ENCODE measurements at regions not wholly inside any gene's neighbourhood (a gene's known extent, or its start where the extent isn't known, plus 50 kb on each side); places are given as distances from the start of the nearest gene placed in this dataset.

DNA sequence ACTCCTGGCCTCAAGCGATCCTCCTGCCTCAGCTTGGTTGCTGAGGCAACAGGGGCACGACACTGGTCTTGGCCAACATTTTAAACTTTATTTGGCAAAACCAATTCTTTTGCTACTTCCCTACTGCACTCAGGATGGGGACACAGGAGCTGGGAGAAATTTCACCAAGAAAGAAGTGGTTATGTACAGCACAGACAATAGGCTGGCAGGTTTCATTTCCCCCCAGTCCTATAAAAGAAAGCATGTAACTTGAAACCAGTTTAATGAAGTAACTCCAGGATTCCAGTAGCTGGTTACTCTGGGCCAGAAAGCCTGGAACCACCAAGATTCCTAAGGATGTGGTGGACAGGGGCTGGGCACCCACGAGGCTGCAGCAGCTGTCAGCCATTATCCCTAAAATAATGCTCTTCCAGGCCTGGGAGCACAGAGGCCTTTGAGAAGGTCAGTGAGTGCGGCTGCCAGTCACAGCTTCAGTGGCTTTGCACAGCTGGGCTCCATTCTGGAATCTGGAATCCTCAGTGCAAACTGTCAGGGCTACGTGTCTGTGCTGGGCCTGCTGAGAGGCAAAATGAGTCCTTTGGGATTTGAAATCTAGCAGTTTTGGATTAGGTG is 142.3 kb upstream of the ITGA6 start:
- TF ChIP-seq EZH2 (IDR thresholded peaks at IDR 0.05; ENCODE audit: borderline replicate concordance, low read depth, low read length, poor library complexity, severe bottlenecking) = no peak
- TF ChIP-seq, protein P1, sequence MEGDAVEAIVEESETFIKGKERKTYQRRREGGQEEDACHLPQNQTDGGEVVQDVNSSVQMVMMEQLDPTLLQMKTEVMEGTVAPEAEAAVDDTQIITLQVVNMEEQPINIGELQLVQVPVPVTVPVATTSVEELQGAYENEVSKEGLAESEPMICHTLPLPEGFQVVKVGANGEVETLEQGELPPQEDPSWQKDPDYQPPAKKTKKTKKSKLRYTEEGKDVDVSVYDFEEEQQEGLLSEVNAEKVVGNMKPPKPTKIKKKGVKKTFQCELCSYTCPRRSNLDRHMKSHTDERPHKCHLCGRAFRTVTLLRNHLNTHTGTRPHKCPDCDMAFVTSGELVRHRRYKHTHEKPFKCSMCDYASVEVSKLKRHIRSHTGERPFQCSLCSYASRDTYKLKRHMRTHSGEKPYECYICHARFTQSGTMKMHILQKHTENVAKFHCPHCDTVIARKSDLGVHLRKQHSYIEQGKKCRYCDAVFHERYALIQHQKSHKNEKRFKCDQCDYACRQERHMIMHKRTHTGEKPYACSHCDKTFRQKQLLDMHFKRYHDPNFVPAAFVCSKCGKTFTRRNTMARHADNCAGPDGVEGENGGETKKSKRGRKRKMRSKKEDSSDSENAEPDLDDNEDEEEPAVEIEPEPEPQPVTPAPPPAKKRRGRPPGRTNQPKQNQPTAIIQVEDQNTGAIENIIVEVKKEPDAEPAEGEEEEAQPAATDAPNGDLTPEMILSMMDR (conservative IDR thresholded peaks at IDR 0.05; ENCODE audit: low read depth, low read length) = no peak
